ENCODE measurements at regions not wholly inside any gene's neighbourhood (a gene's known extent, or its start where the extent isn't known, plus 50 kb on each side); places are given as distances from the start of the nearest gene placed in this dataset.

GRCh38 chr3:90076136-90076535 lies 968.7 kb downstream of the EPHA3 start:
- TF ChIP-seq, protein P1, sequence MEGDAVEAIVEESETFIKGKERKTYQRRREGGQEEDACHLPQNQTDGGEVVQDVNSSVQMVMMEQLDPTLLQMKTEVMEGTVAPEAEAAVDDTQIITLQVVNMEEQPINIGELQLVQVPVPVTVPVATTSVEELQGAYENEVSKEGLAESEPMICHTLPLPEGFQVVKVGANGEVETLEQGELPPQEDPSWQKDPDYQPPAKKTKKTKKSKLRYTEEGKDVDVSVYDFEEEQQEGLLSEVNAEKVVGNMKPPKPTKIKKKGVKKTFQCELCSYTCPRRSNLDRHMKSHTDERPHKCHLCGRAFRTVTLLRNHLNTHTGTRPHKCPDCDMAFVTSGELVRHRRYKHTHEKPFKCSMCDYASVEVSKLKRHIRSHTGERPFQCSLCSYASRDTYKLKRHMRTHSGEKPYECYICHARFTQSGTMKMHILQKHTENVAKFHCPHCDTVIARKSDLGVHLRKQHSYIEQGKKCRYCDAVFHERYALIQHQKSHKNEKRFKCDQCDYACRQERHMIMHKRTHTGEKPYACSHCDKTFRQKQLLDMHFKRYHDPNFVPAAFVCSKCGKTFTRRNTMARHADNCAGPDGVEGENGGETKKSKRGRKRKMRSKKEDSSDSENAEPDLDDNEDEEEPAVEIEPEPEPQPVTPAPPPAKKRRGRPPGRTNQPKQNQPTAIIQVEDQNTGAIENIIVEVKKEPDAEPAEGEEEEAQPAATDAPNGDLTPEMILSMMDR (IDR thresholded peaks at IDR 0.05; ENCODE audit: low read depth, low read length), result no peak
- TF ChIP-seq EZH2phosphoT487 (IDR thresholded peaks at IDR 0.05; ENCODE audit: low read depth), result no peak

Measured in OCI-LY3 (cell line).